ENCODE measurements at regions not wholly inside any gene's neighbourhood (a gene's known extent, or its start where the extent isn't known, plus 50 kb on each side); places are given as distances from the start of the nearest gene placed in this dataset.

DNA sequence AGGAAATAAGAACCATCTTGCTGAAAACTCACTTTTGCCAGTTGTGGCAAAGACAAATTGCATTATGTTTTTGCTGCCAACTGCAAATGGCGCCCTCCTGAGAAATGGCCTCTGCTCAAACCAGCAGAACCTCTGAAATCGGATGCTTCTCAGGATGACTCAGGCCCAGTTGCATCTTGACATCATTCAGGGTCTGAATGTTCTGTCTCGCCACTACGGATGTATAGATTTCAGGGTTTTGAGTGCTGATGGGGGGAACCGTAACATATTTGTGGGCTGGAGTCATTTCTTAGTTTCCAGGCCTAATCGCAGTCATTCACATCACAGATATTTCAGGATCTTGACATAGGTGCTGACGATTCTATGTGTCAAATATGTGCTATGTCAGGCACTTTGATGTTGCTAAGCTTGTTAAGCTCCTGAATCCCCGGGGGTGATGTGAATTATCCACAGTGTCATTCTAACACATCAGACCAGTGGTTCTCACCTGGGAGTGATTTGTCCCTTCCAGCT, 207.1 kb downstream of the NFATC2 start:
- DNase-seq = no peak

DNA sequence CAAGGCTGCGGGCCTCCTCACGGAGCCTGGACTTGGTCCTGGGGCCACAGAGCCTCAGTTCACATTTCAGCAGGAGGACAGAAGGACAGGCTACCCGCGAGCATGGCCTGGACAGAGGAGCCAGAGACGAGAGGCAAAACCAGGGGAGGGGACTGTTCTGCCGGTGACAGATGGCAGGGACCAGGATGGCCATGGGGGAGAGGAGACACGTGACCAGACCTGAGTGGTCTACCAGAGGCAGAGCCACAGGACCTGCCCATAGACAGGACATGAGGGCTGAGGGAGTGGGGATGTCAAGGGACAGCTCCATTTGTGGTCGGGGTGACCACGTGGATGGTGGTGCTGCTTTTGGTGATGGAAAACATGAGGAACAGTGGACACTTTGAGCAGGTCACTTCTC, 207.9 kb downstream of the NFATC2 start:
- DNase-seq = no peak

DNA sequence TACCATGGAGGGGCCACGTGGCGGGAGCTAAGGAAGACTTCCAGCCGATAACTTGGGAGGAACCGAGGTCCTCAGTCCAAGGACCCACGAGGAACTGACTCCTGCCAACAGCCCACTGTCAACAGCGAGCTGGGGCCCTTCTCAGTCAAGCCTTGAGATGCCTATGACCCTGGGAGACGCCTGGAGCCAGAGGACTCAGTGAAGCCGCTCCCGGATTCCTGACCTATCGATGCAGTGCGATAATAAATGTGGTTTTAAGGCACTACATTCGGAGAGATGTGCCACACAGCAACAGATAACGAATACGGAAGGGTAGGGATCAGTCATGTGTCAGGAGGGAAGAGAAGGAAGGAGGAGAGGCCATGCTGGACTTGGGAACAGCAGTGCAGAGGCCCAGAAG, 208.5 kb downstream of the NFATC2 start:
- no peak for DNase-seq

- DNase-seq = no peak
These were observed 209.1 kb downstream of the NFATC2 start for GRCh38 chr20:51333446-51333845.

DNA sequence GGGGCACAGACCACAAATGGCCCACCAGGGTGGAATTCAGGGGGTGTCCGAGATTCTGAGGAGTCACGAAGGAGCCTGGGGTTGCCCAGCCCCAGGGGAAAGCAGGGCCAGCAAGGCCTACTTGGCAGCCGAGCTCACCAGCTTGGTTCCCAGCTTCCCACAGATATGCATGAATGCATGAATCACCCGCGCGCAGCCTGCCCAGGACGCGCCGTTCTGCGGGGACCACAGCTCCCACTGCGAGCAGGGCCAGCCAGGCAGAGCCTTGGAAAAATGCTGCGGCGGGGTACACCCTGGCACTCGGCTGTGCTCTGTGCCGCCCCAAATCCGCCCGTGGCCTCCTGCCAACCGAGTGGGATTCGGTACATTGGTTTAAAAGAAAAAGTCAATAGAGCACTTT, 211.0 kb downstream of the NFATC2 start:
- no peak for DNase-seq

- no peak for DNase-seq
These were observed 212.7 kb downstream of the NFATC2 start for GRCh38 chr20:51329845-51330244.

DNA sequence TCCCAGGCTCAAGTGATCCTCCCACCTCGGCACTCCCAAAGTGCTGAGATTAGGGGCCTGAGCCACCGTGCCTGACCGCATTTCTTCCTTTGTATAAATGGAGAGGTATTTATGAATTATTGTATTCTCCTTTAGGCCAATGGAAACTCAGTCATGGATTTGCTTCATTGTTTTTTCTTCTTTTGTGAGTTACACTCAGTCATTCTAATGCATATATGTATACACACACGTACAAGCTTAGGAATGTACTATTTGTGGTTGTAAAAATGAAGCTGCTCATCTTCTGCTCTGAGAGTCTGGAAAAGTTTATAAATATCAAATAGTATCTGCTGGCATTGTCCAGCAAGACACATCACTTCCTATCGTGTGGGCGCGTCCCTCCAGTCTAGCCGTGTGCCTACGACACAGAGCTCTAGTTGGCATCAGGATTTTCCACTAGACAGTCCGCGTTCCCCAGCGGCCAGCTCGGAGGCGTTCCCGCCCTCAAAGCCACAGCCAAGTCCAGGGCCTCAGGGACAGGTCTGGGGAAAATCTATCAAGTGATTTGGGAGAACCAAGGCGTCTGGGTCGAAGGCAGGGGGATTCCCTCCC, 215.2 kb downstream of the NFATC2 start:
- DNase-seq = no peak

GRCh38 chr20:51326201-51326819, 216.2 kb downstream of the NFATC2 start:
- DNase-seq = peak; percentile 31

- no peak for DNase-seq
These were observed 220.3 kb downstream of the NFATC2 start for GRCh38 chr20:51322164-51322707.

DNA sequence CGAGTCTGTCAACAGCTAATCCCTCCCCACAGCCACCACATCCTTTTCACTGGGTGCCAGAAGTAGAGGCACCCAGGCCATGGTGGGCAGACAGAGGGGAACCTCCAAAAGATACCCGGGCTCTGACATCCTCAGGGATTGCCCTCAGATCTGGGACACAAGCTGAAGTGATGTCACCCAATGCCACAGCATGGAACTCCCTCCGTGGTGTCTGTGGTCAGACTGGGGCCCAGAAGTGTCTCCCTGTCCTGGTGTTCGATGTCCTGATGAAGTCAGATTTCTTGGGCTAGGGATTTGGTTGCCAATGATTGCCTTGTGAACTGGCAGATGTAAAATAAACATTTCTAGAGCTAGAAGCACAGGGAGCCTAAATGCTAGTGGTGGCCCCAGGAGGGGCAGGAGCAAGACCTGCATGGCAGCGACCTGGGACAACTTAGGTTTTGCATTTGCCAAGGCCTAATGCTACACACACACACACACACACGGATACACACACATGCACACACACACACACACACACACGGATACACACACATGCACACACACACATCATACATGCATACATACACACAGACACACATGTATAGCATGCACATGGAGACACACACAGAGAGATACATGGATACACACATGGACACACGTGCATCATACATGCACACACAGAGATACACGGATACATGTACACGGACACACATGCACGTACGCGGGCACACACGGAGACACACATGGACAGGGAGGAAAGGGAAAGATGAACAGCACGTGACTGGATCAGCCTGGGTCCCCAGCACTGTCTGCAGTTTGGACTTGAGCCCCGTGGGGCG, 221.0 kb downstream of the NFATC2 start:
- DNase-seq = no peak

DNA sequence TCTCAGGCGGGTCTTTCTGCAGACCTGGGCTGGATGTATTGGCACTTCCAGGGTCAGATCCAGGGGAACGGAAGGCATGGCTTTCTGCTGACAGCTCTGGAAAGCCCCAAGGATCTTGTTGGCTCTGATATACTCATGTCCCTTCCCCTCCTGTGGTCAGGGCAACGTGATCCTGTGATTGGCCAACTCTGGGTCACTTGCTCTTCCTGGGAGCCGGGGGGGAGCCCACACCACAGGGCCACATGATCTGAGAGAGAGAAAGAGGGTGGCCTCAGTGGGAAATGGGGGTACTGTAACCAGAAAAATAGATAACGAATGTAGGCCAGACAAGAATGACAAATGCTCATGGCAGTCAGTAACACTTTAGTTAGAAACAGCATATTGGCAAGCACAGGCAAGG, 223.0 kb downstream of the NFATC2 start:
- DNase-seq = no peak

- DNase-seq = peak; percentile 48
These were observed 224.2 kb downstream of the NFATC2 start for GRCh38 chr20:51318058-51318949.

DNA sequence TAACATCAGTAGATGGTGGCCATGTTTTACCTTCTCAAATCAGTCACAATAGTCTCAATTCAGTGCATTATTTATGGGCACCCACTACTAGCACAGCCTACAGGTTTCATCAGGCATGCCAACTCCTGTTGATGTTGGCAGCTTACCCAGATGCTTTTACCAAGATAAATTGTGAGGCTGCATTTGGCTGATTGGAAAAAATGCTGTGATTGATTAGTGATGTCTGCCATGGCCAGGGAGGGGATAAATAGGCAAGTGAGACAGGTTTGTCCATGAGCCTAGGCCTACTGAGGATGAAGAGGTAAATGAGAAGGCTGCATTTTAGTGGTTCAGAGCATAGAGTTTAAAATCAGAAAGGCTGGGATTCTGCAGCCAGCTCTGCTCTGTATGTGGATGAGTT, 227.1 kb downstream of the NFATC2 start:
- DNase-seq = no peak

- no peak for DNase-seq
These were observed 229.1 kb downstream of the NFATC2 start for GRCh38 chr20:51313358-51313827.

DNA sequence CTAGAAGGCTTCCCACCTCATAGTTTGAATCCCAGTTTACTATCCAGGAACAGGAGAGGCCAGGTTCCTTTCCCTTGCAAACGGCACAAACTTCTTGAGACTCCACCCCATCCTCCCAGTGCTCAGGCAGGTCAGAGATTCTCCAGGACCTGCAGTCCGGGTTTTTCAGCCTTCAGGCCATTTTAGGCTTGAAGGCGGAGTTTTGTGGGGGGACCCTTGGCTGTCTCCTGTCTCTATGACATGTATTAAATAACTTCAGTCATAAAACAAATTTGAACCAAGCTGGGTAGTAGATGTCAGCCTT, 230.1 kb downstream of the NFATC2 start:
- no peak for DNase-seq

DNA sequence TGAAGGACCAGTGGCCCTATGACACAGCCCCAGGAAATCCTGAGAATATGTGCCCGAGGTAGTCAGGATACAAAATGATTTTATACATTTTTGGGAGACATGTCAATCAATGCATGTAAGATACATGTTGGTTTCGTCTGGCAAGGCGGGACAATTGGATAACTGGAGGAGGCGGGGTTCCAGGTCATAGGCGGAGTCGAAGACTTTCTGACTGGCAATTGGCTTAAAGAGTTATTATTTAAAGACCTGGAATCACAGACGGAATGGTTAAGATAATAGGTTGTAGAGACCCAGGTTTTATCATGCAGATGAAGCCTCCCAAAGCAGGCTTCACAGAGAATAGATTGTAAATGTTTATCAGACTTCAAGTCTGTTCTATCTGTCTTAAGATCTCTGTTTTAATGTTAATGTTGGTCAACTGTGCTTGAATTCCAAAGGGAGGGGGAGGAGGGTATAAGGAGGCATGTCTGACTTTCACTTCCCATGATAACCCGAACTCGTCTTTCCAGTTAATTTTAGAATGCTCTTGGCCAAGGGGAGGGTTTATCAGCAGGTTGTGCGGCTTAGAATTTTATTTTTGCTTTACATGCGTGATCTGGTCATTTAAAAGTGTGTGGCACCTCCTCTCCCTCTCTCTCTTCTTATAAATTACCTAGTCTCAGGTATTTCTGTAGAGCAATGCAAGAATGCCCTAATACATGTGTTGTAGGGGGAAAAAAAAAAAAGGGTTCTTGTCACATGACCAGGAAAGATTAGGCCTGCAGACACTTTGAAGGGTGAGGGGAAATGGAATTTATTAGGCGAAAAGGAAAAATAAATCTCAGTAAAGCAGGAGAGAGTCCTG, 230.7 kb downstream of the NFATC2 start:
- no peak for DNase-seq

DNA sequence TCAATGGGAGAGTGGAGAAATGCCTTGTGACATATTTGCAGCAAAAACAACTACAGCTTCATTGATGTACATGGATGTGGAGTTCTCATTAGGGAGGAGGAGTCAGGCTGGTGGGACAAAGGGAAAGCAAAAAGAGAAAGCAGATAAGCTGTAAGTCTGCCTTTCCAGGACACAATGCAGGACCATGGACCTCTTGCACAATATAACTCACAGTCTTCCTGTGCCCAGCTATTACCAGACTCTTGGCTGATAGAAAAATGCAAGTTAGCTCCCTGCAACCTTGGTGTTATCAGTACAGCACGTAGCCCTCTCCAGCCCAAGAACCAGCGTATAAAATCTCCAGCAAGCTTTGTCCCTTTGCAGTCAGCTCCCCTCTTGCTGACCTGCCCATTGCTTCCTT, 232.3 kb downstream of the NFATC2 start:
- no peak for DNase-seq

GRCh38 chr20:51309128-51309527, 233.4 kb downstream of the NFATC2 start:
- DNase-seq = no peak

GRCh38 chr20:51306521-51307358, 235.8 kb downstream of the NFATC2 start:
- peak; percentile 62 for DNase-seq

GRCh38 chr20:51306081-51306480, 236.4 kb downstream of the NFATC2 start:
- no peak for DNase-seq
